Endodermal cell (in vitro differentiated cells): ENCODE measurements at regions not wholly inside any gene's neighbourhood (a gene's known extent, or its start where the extent isn't known, plus 50 kb on each side); places are given as distances from the start of the nearest gene placed in this dataset.

ENCODE experiments used
- DNase-seq: peaks from one replicate; pipeline ENCODE4 v3.0.0-alpha.2; 2017
- H3K27ac ChIP-seq: 2 replicates; pipeline ENCODE4 v1.5.1; 2013; ENCODE audit warnings: mild to moderate bottlenecking, low read depth, low read length, moderate library complexity
- H3K27me3 ChIP-seq: 2 replicates; pipeline ENCODE4 v1.6.1; 2013; ENCODE audit warnings: mild to moderate bottlenecking, low read length, moderate library complexity; ENCODE audit not compliant: insufficient read depth, control insufficient read depth, poor library complexity, severe bottlenecking
- H3K36me3 ChIP-seq: 2 replicates; pipeline ENCODE4 v1.7.0; 2013; ENCODE audit warnings: mild to moderate bottlenecking, low read length, moderate library complexity; ENCODE audit not compliant: control insufficient read depth, insufficient read depth
- H3K4me1 ChIP-seq: one replicate; pipeline ENCODE4 v1.7.0; 2013; ENCODE audit warnings: low read length; ENCODE audit not compliant: control insufficient read depth, insufficient read depth
- H3K4me3 ChIP-seq: 2 replicates; pipeline ENCODE4 v1.5.1; 2013; ENCODE audit warnings: mild to moderate bottlenecking, low read length, moderate library complexity
- H3K9ac ChIP-seq: 2 replicates; pipeline ENCODE4 v1.6.1; 2013; ENCODE audit warnings: mild to moderate bottlenecking, low read length, moderate library complexity; ENCODE audit not compliant: poor library complexity, severe bottlenecking; ENCODE audit errors: extremely low read depth
- H3K9me3 ChIP-seq: 2 replicates; pipeline ENCODE4 v1.6.1; 2013; ENCODE audit warnings: mild to moderate bottlenecking, low read length, moderate library complexity; ENCODE audit not compliant: control insufficient read depth
- H3K27ac Mint-ChIP-seq: 2 replicates; pipeline ENCODE4 v1.8.0; 2020; ENCODE audit warnings: mixed read lengths
- H3K27me3 Mint-ChIP-seq: 2 replicates; pipeline ENCODE4 v1.8.0; 2021; ENCODE audit warnings: mild to moderate bottlenecking, mixed read lengths; ENCODE audit not compliant: insufficient read depth
- H3K36me3 Mint-ChIP-seq: 2 replicates; pipeline ENCODE4 v1.8.0; 2020; ENCODE audit warnings: low read depth, mixed read lengths
- H3K4me1 Mint-ChIP-seq: 2 replicates; pipeline ENCODE4 v1.8.0; 2020; ENCODE audit warnings: mixed read lengths
- H3K4me3 Mint-ChIP-seq: 2 replicates; pipeline ENCODE4 v1.8.0; 2020; ENCODE audit warnings: mild to moderate bottlenecking, moderate library complexity, mixed read lengths
- H3K9me3 Mint-ChIP-seq: 2 replicates; pipeline ENCODE4 v1.8.0; 2020; ENCODE audit warnings: mild to moderate bottlenecking, mixed read lengths
- WGBS, 2 experiments: methylation state at CpG; one replicate each; pipeline versions ENCODE4 v1.1.5 to v1.1.7; 2013; ENCODE audit warnings: missing lambda C conversion rate in 2 of 2, mixed read lengths in 1 of 2; ENCODE audit not compliant: insufficient coverage in 1 of 2, insufficient read length in 1 of 2; 5-methylcytosine and 5-hydroxymethylcytosine counted together
- TF ChIP-seq, protein P1 (sequence below): fragments of 200-600 bp; sonication (generic); conservative IDR thresholded peaks from 2 replicates; pipeline ENCODE4 v1.5.0; 2021; ENCODE audit warnings: antibody characterized with exemption, mild to moderate bottlenecking

DNA sequence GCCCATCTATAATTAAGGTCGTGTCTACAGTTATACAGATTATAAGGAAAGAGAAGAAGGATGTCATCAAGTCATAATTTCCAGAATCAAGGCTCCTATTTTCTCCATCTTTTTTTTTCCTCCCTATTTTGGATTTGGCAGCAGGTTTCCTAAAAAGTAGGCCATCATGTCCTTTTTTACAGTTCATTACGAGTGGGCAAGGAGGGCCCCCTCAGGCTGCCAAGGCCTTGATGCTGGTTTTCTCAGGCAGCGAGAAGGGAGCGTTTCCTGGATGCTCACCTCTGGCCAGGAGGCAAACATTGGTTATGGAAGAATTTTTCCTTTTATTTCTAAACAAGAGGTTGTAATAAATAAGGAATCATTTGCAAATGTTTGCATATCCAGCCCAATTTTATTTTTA lies 414.6 kb downstream of the DHX35 start:
- H3K4me3 ChIP-seq: no peak overlapping the region
- no peak overlapping the region for H3K27ac Mint-ChIP-seq
- no peaks in the 10 kb centered on the region for H3K4me1 ChIP-seq
- peaks cover 11% of the 10 kb centered on the region for H3K27me3 ChIP-seq
- H3K36me3 Mint-ChIP-seq: no peaks in the 10 kb centered on the region
- WGBS, 2 experiments: 89 to 93% methylated on average over 3 to 4 of the region's 4 CpGs
- no peaks in the 10 kb centered on the region for H3K36me3 ChIP-seq
- no peak overlapping the region for H3K9ac ChIP-seq
- peaks cover 11% of the 10 kb centered on the region for H3K27me3 Mint-ChIP-seq
- H3K9me3 Mint-ChIP-seq: peaks cover 4% of the 10 kb centered on the region
- TF ChIP-seq, protein P1, sequence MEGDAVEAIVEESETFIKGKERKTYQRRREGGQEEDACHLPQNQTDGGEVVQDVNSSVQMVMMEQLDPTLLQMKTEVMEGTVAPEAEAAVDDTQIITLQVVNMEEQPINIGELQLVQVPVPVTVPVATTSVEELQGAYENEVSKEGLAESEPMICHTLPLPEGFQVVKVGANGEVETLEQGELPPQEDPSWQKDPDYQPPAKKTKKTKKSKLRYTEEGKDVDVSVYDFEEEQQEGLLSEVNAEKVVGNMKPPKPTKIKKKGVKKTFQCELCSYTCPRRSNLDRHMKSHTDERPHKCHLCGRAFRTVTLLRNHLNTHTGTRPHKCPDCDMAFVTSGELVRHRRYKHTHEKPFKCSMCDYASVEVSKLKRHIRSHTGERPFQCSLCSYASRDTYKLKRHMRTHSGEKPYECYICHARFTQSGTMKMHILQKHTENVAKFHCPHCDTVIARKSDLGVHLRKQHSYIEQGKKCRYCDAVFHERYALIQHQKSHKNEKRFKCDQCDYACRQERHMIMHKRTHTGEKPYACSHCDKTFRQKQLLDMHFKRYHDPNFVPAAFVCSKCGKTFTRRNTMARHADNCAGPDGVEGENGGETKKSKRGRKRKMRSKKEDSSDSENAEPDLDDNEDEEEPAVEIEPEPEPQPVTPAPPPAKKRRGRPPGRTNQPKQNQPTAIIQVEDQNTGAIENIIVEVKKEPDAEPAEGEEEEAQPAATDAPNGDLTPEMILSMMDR: no peak
- DNase-seq: no peak
- H3K4me3 Mint-ChIP-seq: no peak overlapping the region
- no peak overlapping the region for H3K27ac ChIP-seq
- H3K9me3 ChIP-seq: no peaks in the 10 kb centered on the region
- peaks cover 8% of the 10 kb centered on the region for H3K4me1 Mint-ChIP-seq

DNA sequence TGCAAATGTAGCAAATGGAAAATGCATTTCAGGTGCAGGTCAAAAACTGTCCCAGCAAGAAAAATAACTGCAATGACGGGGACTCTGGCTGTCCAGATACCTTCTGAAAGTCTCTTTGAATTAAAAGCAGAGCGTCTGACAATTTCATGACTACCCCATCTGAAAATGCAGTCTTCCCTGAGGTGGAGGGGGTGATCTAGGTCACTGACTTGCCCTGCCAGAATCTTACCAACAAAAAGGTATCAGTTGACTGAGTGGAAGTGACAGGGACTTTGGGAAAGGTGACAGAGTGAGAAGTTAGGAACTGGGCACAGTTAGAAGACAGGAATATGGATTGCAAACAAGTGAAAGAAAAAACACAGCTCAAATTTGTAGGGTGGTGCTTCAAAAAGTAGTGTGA lies 402.2 kb downstream of the DHX35 start:
- WGBS, 2 experiments: 73 to 92% methylated on average over 2 of the region's 2 CpGs
- no peaks in the 10 kb centered on the region for H3K27me3 Mint-ChIP-seq
- Histone ChIP-seq H3K27ac (no peak overlapping the region), H3K27me3 (no peaks in the 10 kb centered on the region), H3K9ac (no peak overlapping the region), H3K36me3 (no peaks in the 10 kb centered on the region), H3K9me3 (no peaks in the 10 kb centered on the region), H3K4me3 (no peak overlapping the region), H3K4me1 (no peaks in the 10 kb centered on the region)
- peaks cover 4% of the 10 kb centered on the region for H3K9me3 Mint-ChIP-seq
- H3K4me3 Mint-ChIP-seq: no peak overlapping the region
- no peak overlapping the region for H3K27ac Mint-ChIP-seq
- peaks cover 5% of the 10 kb centered on the region for H3K4me1 Mint-ChIP-seq
- no peak for DNase-seq
- TF ChIP-seq, protein P1: no peak
- no peaks in the 10 kb centered on the region for H3K36me3 Mint-ChIP-seq

DNA sequence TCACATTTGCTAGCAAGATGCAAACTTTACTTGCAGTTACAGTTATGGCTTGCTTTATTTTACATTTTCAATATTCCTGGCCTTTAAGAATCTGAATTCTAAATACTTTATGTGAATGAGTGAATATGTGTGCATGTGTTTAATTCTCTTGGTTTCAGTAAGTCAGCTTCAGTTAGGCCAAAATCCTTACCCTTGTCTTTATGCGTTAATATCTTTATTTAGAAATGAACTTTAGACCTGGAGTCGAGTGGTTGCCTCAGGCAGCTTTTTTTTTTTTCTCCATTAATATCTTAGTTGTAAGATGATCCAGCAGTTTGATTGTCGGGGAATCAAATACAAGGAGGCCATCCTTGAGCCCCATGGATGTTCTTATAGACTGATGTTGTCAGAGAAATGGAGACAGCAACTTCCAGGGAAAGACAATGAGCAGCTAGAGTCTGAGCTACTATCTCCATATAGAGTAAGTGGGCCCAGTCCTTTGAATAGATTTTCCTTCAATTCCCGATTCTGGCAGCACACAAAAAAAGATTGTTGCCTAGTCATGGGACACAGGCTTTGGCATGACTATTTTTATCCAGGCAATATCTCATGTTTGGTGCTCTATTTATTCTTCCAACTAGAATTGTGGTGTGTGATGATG lies 398.0 kb downstream of the DHX35 start:
- no peak overlapping the region for H3K9ac ChIP-seq
- H3K36me3 Mint-ChIP-seq: no peaks in the 10 kb centered on the region
- H3K9me3 Mint-ChIP-seq: no peaks in the 10 kb centered on the region
- no peak overlapping the region for H3K4me3 Mint-ChIP-seq
- TF ChIP-seq, protein P1: no peak
- H3K36me3 ChIP-seq: no peaks in the 10 kb centered on the region
- no peaks in the 10 kb centered on the region for H3K9me3 ChIP-seq
- H3K27ac Mint-ChIP-seq: no peak overlapping the region
- no peak overlapping the region for H3K27ac ChIP-seq
- no peak overlapping the region for H3K4me3 ChIP-seq
- H3K27me3 Mint-ChIP-seq: peaks cover 2% of the 10 kb centered on the region
- no peaks in the 10 kb centered on the region for H3K4me1 ChIP-seq
- no peak for DNase-seq
- H3K4me1 Mint-ChIP-seq: peaks cover 5% of the 10 kb centered on the region
- H3K27me3 ChIP-seq: no peaks in the 10 kb centered on the region
- WGBS, 2 experiments: 92 to 97% methylated on average over 4 of the region's 4 CpGs
